SK-N-MC (cell line): ENCODE measurements at regions not wholly inside any gene's neighbourhood (a gene's known extent, or its start where the extent isn't known, plus 50 kb on each side); places are given as distances from the start of the nearest gene placed in this dataset.

Source experiments
- EZH2 ChIP-seq: fragments of 200-600 bp; sonication (generic); IDR thresholded peaks from one replicate; pipeline ENCODE4 v1.6.1; 2017; ENCODE audit warnings: antibody characterized with exemption
- FOXP2 ChIP-seq: optimal IDR thresholded peaks from 2 replicates; pipeline ENCODE3; 2011; ENCODE audit warnings: mild to moderate bottlenecking, moderate library complexity; ENCODE audit not compliant: insufficient read depth; ENCODE audit errors: extremely low read length, control extremely low read depth
- POLR2AphosphoS5 ChIP-seq: IDR thresholded peaks from 2 replicates; pipeline ENCODE4 v1.6.1; 2012; ENCODE audit warnings: mild to moderate bottlenecking, low read depth, low read length, borderline replicate concordance

DNA sequence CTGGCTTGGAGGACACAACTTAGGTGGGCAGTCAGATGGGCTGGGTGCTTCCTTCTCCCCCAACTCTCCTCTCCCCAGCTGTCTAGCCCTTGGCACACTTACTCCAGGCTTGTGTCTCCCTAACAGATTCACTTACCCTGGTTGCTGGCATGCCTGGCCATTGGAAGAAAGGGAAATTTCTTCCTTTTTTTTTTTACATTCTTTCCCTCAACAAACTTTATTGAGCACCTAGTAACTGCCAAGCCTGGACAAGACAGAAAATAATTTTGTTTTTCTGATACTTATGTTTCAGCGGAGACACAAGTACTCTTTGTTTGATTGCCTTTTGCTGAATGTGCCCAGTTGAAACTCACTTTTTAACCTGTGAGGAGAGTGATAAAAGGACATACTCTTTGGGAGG lies 144.3 kb upstream of the KCNJ6 start:
- TF ChIP-seq POLR2AphosphoS5 (no peak), EZH2 (no peak), FOXP2 (no peak)
